GM23338 (cell line): ENCODE measurements at regions not wholly inside any gene's neighbourhood (a gene's known extent, or its start where the extent isn't known, plus 50 kb on each side); places are given as distances from the start of the nearest gene placed in this dataset.

Source experiments
- CREB1 ChIP-seq: fragments of 250-450 bp; sonication (Bioruptor Pico); IDR thresholded peaks from 2 replicates; pipeline ENCODE4 v1.5.0; 2020; ENCODE audit warnings: low read depth, mild to moderate bottlenecking, moderate library complexity
- CTCF ChIP-seq, 2 experiments: fragments of 200-600 bp in 1 of 2; sonication (generic) in 1 of 2; conservative IDR thresholded peaks; 2 replicates each; pipeline versions ENCODE4 v1.5.1 to v1.6.1; 2016 to 2017; ENCODE audit warnings: antibody characterized with exemption in 2 of 2, low read depth in 2 of 2, mild to moderate bottlenecking in 2 of 2, moderate library complexity in 1 of 2
- ETS1 ChIP-seq: IDR thresholded peaks from 2 replicates; pipeline ENCODE4 v1.6.1; 2016; ENCODE audit warnings: antibody characterized with exemption
- EZH2 ChIP-seq: fragments of 200-600 bp; sonication (generic); IDR thresholded peaks from one replicate; pipeline ENCODE4 v1.8.0; 2017; ENCODE audit warnings: antibody characterized with exemption, mild to moderate bottlenecking, low read depth; ENCODE audit not compliant: unreplicated experiment
- EZH2phosphoT487 ChIP-seq: fragments of 200-600 bp; sonication (generic); IDR thresholded peaks from one replicate; pipeline ENCODE4 v1.8.1; 2018; ENCODE audit warnings: antibody characterized with exemption; ENCODE audit not compliant: unreplicated experiment
- JUNB ChIP-seq: IDR thresholded peaks from one replicate; pipeline ENCODE4 v1.6.1; 2016; ENCODE audit warnings: antibody characterized with exemption; ENCODE audit not compliant: unreplicated experiment
- NANOG ChIP-seq: IDR thresholded peaks from 2 replicates; pipeline ENCODE4 v1.6.1; 2016; ENCODE audit warnings: antibody characterized with exemption, borderline replicate concordance
- POLR2AphosphoS5 ChIP-seq: IDR thresholded peaks from 2 replicates; pipeline ENCODE4 v1.6.1; 2016; ENCODE audit warnings: antibody characterized with exemption, low read depth
- REST ChIP-seq: IDR thresholded peaks from one replicate; pipeline ENCODE4 v1.6.1; 2018; ENCODE audit warnings: antibody characterized with exemption; ENCODE audit not compliant: unreplicated experiment
- STAT1 ChIP-seq: IDR thresholded peaks from one replicate; pipeline ENCODE4 v1.6.1; 2016; ENCODE audit warnings: antibody characterized with exemption; ENCODE audit not compliant: unreplicated experiment
- ZNF114 ChIP-seq: fragments of 250-450 bp; sonication (Bioruptor Pico); IDR thresholded peaks from 2 replicates; pipeline ENCODE4 v1.5.0; 2020; ENCODE audit warnings: mild to moderate bottlenecking, moderate library complexity
- ZNF331 ChIP-seq: fragments of 250-450 bp; sonication (Bioruptor Pico); IDR thresholded peaks from 2 replicates; pipeline ENCODE4 v1.5.0; 2020; ENCODE audit warnings: low read depth, mild to moderate bottlenecking, moderate library complexity

- TF ChIP-seq CTCF (conservative IDR thresholded peaks at IDR 0.05; ENCODE audit: low read depth in 2 of 2), result no peak
- TF ChIP-seq POLR2AphosphoS5, result no peak
- no peak for TF ChIP-seq CREB1 (CRISPR knock-in tag)
- no peak for TF ChIP-seq EZH2
- no peak for TF ChIP-seq ZNF114
- no peak for TF ChIP-seq EZH2phosphoT487
- no peak for TF ChIP-seq REST
- TF ChIP-seq ETS1, result no peak
- no peak for TF ChIP-seq JUNB
- TF ChIP-seq ZNF331 (CRISPR knock-in tag), result no peak
- TF ChIP-seq STAT1, result no peak
- TF ChIP-seq NANOG, result no peak
Observed at GRCh38 chr14:38138473-38139138, 69.1 kb upstream of the SSTR1 start.
